ENCODE measurements at regions not wholly inside any gene's neighbourhood (a gene's known extent, or its start where the extent isn't known, plus 50 kb on each side); places are given as distances from the start of the nearest gene placed in this dataset.

DNA sequence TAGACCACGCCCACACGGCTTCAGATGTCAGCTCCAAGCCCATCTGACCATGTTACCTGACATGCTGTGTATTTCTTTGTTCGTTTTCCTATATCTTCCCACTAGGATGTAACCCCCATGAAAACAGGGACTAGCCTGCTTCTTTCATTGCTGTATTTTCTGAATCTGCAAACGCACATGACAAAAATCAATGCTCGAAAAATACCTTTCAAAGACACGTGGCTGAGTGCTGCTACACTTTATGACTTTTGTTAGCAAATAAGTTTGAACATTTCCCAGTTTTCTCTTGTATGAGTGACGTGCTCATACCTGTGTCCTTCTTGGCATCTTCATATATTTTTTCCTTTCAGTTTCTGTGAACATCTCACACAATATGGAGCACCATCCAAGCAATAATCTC lies 181.3 kb upstream of the IRX1 start:
- no peaks in the 10 kb centered on the region for H3K27me3 ChIP-seq
- TF ChIP-seq, protein P1, sequence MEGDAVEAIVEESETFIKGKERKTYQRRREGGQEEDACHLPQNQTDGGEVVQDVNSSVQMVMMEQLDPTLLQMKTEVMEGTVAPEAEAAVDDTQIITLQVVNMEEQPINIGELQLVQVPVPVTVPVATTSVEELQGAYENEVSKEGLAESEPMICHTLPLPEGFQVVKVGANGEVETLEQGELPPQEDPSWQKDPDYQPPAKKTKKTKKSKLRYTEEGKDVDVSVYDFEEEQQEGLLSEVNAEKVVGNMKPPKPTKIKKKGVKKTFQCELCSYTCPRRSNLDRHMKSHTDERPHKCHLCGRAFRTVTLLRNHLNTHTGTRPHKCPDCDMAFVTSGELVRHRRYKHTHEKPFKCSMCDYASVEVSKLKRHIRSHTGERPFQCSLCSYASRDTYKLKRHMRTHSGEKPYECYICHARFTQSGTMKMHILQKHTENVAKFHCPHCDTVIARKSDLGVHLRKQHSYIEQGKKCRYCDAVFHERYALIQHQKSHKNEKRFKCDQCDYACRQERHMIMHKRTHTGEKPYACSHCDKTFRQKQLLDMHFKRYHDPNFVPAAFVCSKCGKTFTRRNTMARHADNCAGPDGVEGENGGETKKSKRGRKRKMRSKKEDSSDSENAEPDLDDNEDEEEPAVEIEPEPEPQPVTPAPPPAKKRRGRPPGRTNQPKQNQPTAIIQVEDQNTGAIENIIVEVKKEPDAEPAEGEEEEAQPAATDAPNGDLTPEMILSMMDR (IDR thresholded peaks at IDR 0.05) = no peak
- no peak for TF ChIP-seq POLR2A (IDR thresholded peaks at IDR 0.05)
- H3K4me3 ChIP-seq = no peak overlapping the region
- no peak overlapping the region for H3K27ac ChIP-seq
- no peaks in the 10 kb centered on the region for H3K36me3 ChIP-seq (replicated peaks in 1 of 2; ENCODE audit: insufficient read depth in 1 of 2, low read depth in 2 of 2)
- intact Hi-C loops (cut with DNase I) = no loop called here
- ATAC-seq = no peak
- no peaks in the 10 kb centered on the region for H3K9me3 ChIP-seq
- no peak for DNase-seq
- WGBS, 2 donors = 23 to 26% methylated on average over 7 of the region's 7 CpGs
- H3K4me1 ChIP-seq = no peaks in the 10 kb centered on the region

DNA sequence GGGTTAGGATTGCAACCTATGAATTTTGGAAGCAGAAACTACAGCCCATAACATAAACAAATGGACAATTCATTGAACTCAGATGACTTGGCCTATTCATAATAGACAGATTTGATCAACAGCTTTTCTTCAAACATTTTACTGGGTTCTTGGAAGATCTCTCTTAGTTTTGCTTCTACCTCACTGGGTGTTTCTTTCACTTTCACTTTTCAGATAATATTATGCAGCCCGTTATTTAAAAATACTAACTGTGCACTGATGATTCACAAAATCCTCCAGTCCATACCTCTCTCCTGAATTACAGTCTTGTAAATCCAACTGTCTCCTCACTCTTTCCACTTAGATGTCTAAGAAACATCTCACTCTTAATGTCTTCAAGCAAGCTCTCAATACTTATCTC lies 183.5 kb upstream of the IRX1 start:
- ATAC-seq = no peak
- whole genome bisulfite sequencing, 2 donors = 63 to 81% methylated on average over 1 of the region's 1 CpG
- DNase-seq = no peak

DNA sequence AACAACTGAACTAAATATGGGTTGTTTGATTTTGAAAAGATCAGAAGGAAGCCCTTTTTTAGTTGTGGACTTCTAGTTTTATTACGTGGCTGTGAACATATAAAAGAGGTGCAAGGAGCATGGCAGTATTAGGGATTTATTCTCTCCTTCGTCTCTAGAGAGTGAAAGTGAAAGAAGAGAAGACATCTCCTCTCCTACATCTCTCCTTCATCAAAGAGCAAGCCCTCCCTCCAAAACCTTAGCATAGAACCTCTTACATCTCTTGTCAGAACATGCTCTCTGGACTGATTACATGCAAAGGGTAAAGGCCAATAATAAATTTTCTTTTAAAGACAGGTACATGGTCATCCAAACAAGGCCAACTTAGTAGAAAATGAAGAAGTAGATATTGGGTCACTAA lies 184.3 kb upstream of the IRX1 start:
- WGBS, 2 donors = 51 to 59% methylated on average over 2 of the region's 2 CpGs
- no peak for ATAC-seq
- Histone ChIP-seq H3K4me3 (no peak overlapping the region), H3K27ac (no peak overlapping the region), H3K9me3 (no peaks in the 10 kb centered on the region), H3K27me3 (no peaks in the 10 kb centered on the region), H3K4me1 (no peaks in the 10 kb centered on the region), H3K36me3 (replicated peaks in 1 of 2; ENCODE audit: insufficient read depth in 1 of 2, low read depth in 2 of 2) (no peaks in the 10 kb centered on the region)
- intact Hi-C loops (cut with DNase I) = no loop called here
- TF ChIP-seq, protein P1 (IDR thresholded peaks at IDR 0.05) = no peak
- no peak for TF ChIP-seq POLR2A (IDR thresholded peaks at IDR 0.05)
- no peak for DNase-seq

More for the DNA sequence above, 183.5 kb upstream of the IRX1 start:
- no peak overlapping the region for H3K4me3 ChIP-seq
- H3K9me3 ChIP-seq = no peaks in the 10 kb centered on the region
- intact Hi-C loops (cut with DNase I) = no loop called here
- TF ChIP-seq, protein P1 (IDR thresholded peaks at IDR 0.05) = no peak
- no peak for TF ChIP-seq POLR2A (IDR thresholded peaks at IDR 0.05)
- H3K4me1 ChIP-seq = no peaks in the 10 kb centered on the region
- H3K36me3 ChIP-seq (replicated peaks in 1 of 2; ENCODE audit: insufficient read depth in 1 of 2, low read depth in 2 of 2) = no peaks in the 10 kb centered on the region
- H3K27ac ChIP-seq = no peak overlapping the region
- H3K27me3 ChIP-seq = no peaks in the 10 kb centered on the region

DNA sequence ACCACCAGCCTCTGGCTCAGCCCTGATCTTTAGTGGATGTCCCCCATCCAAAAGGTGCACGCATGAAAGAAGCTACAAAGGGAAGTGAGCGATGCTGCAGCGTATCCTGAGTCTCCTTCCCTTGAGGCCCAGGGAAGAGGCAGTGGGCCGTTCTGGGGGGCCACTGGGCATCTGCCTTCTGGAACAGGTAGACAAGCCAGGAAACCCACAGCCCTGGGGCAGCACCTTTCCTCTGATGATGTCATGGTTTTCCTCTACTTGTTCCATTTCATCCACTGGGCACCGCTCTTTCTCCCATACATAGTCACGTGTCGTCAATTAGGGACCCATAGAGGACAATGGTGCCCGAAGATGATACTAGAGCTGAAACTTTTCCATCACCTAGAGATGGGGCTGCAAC lies 194.0 kb upstream of the IRX1 start:
- H3K27ac ChIP-seq = no peak overlapping the region
- ATAC-seq (no peak), DNase-seq (no peak)
- TF ChIP-seq POLR2A (IDR thresholded peaks at IDR 0.05) = no peak
- TF ChIP-seq, protein P1 (IDR thresholded peaks at IDR 0.05) = no peak
- no peaks in the 10 kb centered on the region for H3K36me3 ChIP-seq (replicated peaks in 1 of 2; ENCODE audit: insufficient read depth in 1 of 2, low read depth in 2 of 2)
- WGBS, 2 donors = 64 to 68% methylated on average over 8 of the region's 8 CpGs
- peaks cover 0 to 6% (median 0%) of the 10 kb centered on the region in 3 donors for H3K9me3 ChIP-seq
- H3K4me1 ChIP-seq = no peaks in the 10 kb centered on the region
- no peak overlapping the region for H3K4me3 ChIP-seq
- H3K27me3 ChIP-seq = no peaks in the 10 kb centered on the region
- intact Hi-C loops (cut with DNase I) = no loop called here

DNA sequence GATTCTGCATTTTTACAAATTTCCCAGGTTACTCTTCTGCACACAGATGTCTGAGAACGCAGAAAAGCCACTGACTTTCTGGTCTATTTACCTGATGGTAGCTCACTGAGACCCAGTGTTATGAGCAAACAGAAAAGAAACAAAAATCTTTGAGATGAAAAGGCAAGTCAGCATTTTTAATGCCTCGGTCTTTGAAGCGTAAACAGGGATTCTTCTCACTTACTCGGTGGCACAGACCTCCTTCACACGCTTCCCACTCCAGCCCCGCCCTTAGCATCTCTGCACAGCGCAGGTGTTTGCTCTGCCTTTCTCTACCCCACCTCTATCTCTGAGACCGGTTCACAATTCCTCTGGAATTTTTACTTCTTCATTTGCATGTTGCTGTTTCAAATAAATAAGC lies 195.0 kb upstream of the IRX1 start:
- TF ChIP-seq, protein P1 (IDR thresholded peaks at IDR 0.05) = no peak
- no peak for TF ChIP-seq POLR2A (IDR thresholded peaks at IDR 0.05)
- WGBS, 2 donors = 64 to 69% methylated on average over 8 of the region's 8 CpGs
- DNase-seq (no peak), ATAC-seq (no peak)
- Histone ChIP-seq H3K36me3 (replicated peaks in 1 of 2; ENCODE audit: insufficient read depth in 1 of 2, low read depth in 2 of 2) (no peaks in the 10 kb centered on the region), H3K4me1 (no peaks in the 10 kb centered on the region), H3K9me3 (peaks cover 0 to 6% (median 0%) of the 10 kb centered on the region in 3 donors), H3K27me3 (no peaks in the 10 kb centered on the region), H3K27ac (no peak overlapping the region), H3K4me3 (no peak overlapping the region)
- intact Hi-C loops (cut with DNase I) = no loop called here

Data from body of pancreas (tissue), 4 donors.